Mammary epithelial cell (primary cell): ENCODE measurements at regions not wholly inside any gene's neighbourhood (a gene's known extent, or its start where the extent isn't known, plus 50 kb on each side); places are given as distances from the start of the nearest gene placed in this dataset.

ENCODE experiments used
- EZH2 ChIP-seq: IDR thresholded peaks from 2 replicates; pipeline ENCODE4 v1.6.1; 2012; ENCODE audit warnings: low read length, inconsistent platforms, borderline replicate concordance
- TF ChIP-seq, protein P1 (sequence below), 2 donors: IDR thresholded peaks in 1 of 2; conservative IDR thresholded peaks in 1 of 2; 2 replicates each; pipeline ENCODE4 v1.5.1; 2011 to 2012; ENCODE audit warnings: inconsistent platforms in 2 of 2, low read length in 2 of 2, mild to moderate bottlenecking in 2 of 2, control low read depth in 1 of 2, low read depth in 1 of 2; ENCODE audit not compliant: insufficient read depth in 1 of 2; ENCODE audit errors: extremely low read depth in 1 of 2

DNA sequence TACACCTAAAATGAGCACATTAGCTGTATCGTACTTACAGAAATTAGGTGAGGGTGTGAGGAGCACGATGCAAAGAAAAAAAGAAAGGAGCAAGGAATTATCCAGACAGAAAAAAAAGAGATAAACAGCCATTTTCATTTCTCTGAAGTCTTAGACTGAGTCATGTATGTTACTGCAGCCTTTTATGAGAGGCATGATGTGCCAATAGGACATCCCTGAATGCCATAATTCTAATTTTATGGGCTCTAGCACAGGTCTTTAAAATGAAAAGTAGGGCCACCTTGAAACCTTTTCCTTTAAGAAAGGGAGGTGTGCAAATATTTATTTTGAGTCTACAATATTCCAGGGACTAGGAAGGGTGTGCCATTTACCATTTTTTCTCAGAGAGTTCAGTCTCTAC lies 74.1 kb upstream of the PTPRD start:
- TF ChIP-seq, protein P1, sequence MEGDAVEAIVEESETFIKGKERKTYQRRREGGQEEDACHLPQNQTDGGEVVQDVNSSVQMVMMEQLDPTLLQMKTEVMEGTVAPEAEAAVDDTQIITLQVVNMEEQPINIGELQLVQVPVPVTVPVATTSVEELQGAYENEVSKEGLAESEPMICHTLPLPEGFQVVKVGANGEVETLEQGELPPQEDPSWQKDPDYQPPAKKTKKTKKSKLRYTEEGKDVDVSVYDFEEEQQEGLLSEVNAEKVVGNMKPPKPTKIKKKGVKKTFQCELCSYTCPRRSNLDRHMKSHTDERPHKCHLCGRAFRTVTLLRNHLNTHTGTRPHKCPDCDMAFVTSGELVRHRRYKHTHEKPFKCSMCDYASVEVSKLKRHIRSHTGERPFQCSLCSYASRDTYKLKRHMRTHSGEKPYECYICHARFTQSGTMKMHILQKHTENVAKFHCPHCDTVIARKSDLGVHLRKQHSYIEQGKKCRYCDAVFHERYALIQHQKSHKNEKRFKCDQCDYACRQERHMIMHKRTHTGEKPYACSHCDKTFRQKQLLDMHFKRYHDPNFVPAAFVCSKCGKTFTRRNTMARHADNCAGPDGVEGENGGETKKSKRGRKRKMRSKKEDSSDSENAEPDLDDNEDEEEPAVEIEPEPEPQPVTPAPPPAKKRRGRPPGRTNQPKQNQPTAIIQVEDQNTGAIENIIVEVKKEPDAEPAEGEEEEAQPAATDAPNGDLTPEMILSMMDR (conservative IDR thresholded peaks at IDR 0.05 in 1 of 2, IDR thresholded peaks at IDR 0.05 in 1 of 2; ENCODE audit: extremely low read depth in 1 of 2, insufficient read depth in 1 of 2, low read depth in 1 of 2, low read length in 2 of 2): no peak
- no peak for TF ChIP-seq EZH2
